ENCODE measurements at regions not wholly inside any gene's neighbourhood (a gene's known extent, or its start where the extent isn't known, plus 50 kb on each side); places are given as distances from the start of the nearest gene placed in this dataset.

DNA sequence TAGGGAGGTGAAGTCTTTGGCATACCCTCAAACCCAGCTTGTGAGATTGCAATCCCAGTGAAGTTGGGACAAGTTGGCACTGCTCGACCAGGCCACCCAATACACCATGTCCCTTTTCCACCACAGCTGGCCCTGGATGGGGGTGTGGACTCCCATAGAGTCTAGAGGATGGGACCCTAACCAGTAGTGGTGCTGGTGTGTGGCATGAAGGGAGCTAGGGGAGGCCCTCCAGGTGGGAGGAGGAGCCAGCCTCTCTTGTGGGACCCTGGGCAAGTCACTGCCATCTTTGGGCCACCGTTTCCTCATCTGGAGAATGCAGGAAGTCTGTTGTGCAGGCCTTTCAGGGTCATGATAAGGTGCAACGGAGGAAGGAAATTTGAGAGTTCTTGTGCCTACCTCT is 1854.9 kb downstream of the TP53TG3F start:
- Mint-ChIP-seq H3K27ac (no peak overlapping the region), H3K9me3 (ENCODE audit: low read depth) (peaks cover 21% of the 10 kb centered on the region), H3K27me3 (no peaks in the 10 kb centered on the region), H3K36me3 (no peaks in the 10 kb centered on the region), H3K4me3 (no peak overlapping the region), H3K4me1 (ENCODE audit: low read depth) (no peaks in the 10 kb centered on the region)

- H3K27me3 Mint-ChIP-seq: no peaks in the 10 kb centered on the region
- H3K36me3 Mint-ChIP-seq: no peaks in the 10 kb centered on the region
- H3K27ac Mint-ChIP-seq: no peak overlapping the region
- H3K4me3 Mint-ChIP-seq: no peak overlapping the region
- no peaks in the 10 kb centered on the region for H3K4me1 Mint-ChIP-seq (ENCODE audit: low read depth)
- H3K9me3 Mint-ChIP-seq (ENCODE audit: low read depth): peaks cover 14% of the 10 kb centered on the region
These were observed 1860.3 kb downstream of the TP53TG3F start for GRCh38 chr16:35319536-35320192.

DNA sequence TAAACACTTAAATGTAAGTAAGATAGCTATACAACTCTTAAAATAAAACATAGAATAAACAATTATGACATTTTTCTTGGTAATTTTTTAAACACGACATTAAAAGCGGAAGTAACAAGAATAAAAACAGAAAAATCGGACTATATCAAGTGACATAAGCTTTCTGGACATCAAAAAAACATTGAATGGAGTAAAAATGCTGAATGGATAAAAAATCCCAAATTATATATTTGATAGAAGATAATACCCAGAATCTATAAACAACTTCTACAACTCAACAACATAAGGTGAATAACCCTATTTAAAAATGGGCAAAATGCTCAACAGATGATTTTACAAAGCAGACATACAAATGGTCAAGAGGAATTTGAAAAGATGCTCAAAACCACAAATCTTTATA is 1866.5 kb downstream of the TP53TG3F start:
- no peaks in the 10 kb centered on the region for H3K27me3 Mint-ChIP-seq
- peaks cover 22% of the 10 kb centered on the region for H3K9me3 Mint-ChIP-seq (ENCODE audit: low read depth)
- H3K4me1 Mint-ChIP-seq (ENCODE audit: low read depth): no peaks in the 10 kb centered on the region
- no peaks in the 10 kb centered on the region for H3K36me3 Mint-ChIP-seq
- no peak overlapping the region for H3K27ac Mint-ChIP-seq
- no peak overlapping the region for H3K4me3 Mint-ChIP-seq

DNA sequence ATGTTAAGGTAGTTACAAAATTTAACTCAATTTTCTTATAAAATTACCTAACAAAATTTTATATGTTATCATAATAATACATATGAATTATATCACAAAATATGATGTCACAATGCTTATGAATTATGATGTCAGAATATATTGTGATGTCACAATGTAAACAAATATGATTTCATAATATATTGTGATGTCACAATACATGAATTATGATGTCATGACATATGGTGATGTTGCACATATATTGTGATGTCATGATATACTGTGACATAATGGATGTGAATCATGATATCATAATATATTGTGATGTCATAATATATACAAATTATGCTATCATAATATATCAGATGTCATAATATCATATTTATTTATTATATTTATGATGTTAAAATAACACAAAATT is 1879.9 kb downstream of the TP53TG3F start:
- no peaks in the 10 kb centered on the region for H3K36me3 Mint-ChIP-seq
- H3K9me3 Mint-ChIP-seq (ENCODE audit: low read depth): peaks cover 11% of the 10 kb centered on the region
- no peak overlapping the region for H3K4me3 Mint-ChIP-seq
- no peak overlapping the region for H3K27ac Mint-ChIP-seq
- no peaks in the 10 kb centered on the region for H3K27me3 Mint-ChIP-seq
- H3K4me1 Mint-ChIP-seq (ENCODE audit: low read depth): no peaks in the 10 kb centered on the region

DNA sequence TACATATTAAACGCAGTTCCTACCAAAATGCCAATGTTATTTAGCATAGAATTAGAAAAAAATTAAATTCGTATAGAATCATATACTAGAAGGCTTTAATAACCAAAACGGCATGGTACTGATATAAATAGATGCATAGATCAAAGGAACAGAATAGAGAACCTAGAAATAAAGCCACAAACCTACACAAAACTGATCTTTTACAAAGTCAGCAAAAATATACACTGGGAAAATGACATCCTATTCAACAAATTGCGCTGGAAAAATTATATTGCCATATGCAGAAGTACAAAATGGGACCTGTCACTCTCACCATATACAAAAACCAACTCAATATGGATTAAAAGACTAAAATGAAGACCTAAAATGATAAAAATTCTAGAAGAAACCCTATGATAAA is 1882.6 kb downstream of the TP53TG3F start:
- Mint-ChIP-seq H3K27me3 (no peaks in the 10 kb centered on the region), H3K9me3 (ENCODE audit: low read depth) (peaks cover 19% of the 10 kb centered on the region), H3K4me1 (ENCODE audit: low read depth) (no peaks in the 10 kb centered on the region), H3K27ac (no peak overlapping the region), H3K36me3 (no peaks in the 10 kb centered on the region), H3K4me3 (no peak overlapping the region)

DNA sequence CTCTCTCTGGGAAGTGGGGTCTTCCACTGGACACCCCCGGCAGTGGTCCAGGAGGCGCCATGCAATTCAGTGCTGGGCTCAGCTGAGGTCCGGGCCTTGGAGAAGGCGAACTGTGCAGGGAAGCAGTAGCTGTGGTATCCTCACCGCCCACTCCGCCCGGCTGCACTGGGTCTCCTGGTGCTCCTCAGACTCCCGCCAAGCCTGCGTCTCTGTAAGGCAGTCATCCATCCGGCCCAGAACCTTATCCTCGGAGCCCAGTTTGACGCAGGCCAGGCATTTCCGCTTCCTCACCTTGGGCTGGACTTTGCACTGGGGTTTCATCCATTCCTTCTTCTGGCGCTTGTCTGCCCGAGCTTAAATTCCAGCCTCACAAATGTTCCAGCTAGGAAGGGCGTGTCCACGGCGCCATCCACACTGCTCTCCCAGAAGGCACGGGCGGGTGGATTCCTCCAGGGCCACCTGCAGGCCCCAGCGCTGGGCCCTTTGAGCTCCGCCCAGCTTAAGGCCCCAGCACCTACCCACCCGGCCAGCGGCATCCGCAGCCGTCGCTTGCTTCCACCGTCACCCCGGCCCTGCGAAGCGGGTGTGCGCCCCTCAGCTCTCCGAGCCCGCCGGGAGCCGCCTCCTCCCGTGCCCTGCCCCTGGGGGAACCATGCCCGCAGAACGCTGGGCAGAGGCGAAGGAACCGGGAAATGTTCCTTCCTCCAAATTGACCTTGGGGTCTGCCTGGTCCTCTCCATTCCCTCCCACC is 1884.8 kb downstream of the TP53TG3F start:
- Mint-ChIP-seq H3K9me3 (ENCODE audit: low read depth) (peaks cover 24% of the 10 kb centered on the region), H3K4me1 (ENCODE audit: low read depth) (no peaks in the 10 kb centered on the region), H3K27ac (no peak overlapping the region), H3K27me3 (no peaks in the 10 kb centered on the region), H3K4me3 (no peak overlapping the region), H3K36me3 (no peaks in the 10 kb centered on the region)

DNA sequence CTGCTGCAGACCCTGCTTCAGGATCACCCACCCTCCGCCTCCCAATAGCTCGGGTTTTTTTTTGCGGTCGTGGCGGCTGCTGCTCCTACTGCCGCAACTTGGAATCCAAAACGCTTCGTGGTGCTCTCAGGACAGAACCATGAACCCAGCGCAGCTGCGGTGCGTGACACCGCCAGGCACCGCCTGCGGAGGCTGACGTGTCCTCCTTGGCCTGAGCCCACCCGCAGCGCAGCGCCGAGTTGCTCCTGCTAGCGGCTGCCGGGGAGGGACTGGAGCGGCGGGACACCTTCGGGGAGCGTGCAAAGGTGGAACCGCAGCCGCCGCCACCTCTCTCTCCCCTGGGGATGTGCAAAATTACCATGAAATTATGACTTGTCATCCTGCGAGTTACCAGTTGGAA is 1893.0 kb downstream of the TP53TG3F start:
- H3K4me3 Mint-ChIP-seq: no peak overlapping the region
- no peaks in the 10 kb centered on the region for H3K4me1 Mint-ChIP-seq (ENCODE audit: low read depth)
- H3K9me3 Mint-ChIP-seq (ENCODE audit: low read depth): peaks cover 5% of the 10 kb centered on the region
- no peaks in the 10 kb centered on the region for H3K36me3 Mint-ChIP-seq
- no peaks in the 10 kb centered on the region for H3K27me3 Mint-ChIP-seq
- H3K27ac Mint-ChIP-seq: no peak overlapping the region

DNA sequence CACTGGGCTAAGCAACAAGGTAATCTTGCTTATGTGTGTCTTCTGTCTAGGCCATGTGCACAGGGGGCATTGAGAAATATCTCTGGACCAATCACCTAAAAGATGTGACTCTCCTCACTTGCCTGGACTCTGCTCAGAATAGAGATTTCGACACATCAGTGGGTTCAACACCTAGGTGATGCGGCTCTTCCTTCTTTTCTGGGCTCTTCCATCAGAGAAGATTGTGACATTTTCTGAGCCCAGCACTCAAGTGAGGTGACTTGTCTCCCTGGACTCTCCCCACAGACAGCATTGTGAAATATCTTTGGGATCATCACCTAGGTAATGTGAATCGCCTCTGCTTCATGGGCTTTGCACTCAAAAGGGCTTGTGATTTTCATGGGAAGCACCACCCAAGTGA is 1904.1 kb downstream of the TP53TG3F start:
- Mint-ChIP-seq H3K9me3 (ENCODE audit: low read depth) (peaks cover 10% of the 10 kb centered on the region), H3K27ac (no peak overlapping the region), H3K4me1 (ENCODE audit: low read depth) (no peaks in the 10 kb centered on the region), H3K27me3 (no peaks in the 10 kb centered on the region), H3K4me3 (no peak overlapping the region), H3K36me3 (no peaks in the 10 kb centered on the region)

DNA sequence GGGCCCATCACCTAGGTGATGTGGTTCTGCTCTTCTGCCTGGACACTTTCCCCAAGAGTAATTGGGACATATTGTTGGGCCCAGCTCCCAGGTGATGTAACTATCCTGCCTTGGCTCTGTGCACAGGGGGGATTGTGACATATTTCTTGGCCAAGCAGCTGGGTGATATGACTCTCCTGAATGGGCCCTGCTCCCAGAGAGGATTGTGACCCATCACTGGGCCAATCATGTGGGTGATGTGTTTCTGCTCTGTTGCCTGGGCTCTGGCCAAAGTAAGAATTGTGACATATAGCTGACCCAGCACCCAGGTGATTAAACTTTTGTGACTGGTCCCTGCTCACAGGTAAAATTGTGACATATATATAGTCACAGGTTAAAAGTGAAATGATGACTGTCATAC is 1904.9 kb downstream of the TP53TG3F start:
- no peak overlapping the region for H3K27ac Mint-ChIP-seq
- H3K4me3 Mint-ChIP-seq: no peak overlapping the region
- H3K27me3 Mint-ChIP-seq: no peaks in the 10 kb centered on the region
- no peaks in the 10 kb centered on the region for H3K4me1 Mint-ChIP-seq (ENCODE audit: low read depth)
- H3K9me3 Mint-ChIP-seq (ENCODE audit: low read depth): peaks cover 10% of the 10 kb centered on the region
- no peaks in the 10 kb centered on the region for H3K36me3 Mint-ChIP-seq

DNA sequence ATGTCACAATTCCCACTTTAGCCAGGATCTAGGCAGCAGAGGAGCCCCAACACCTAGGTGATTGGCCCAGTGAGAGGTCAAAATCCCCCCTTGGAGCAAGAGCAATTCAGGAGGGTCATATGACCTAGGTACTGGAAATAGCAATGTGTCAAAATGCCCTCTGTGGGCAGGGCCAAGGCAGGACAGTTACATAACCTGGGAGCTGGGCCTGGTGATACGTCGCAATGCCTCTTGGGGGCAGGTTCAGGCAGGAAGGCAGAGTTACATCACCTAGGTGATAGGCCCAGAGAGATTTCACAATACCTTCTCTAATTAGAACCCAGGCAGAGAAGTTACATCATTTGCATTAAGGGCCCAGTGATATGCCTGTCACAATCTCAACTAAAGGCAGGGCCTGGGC is 1906.3 kb downstream of the TP53TG3F start:
- Mint-ChIP-seq H3K27ac (no peak overlapping the region), H3K9me3 (ENCODE audit: low read depth) (peaks cover 15% of the 10 kb centered on the region), H3K27me3 (no peaks in the 10 kb centered on the region), H3K4me1 (ENCODE audit: low read depth) (no peaks in the 10 kb centered on the region), H3K36me3 (no peaks in the 10 kb centered on the region), H3K4me3 (no peak overlapping the region)

DNA sequence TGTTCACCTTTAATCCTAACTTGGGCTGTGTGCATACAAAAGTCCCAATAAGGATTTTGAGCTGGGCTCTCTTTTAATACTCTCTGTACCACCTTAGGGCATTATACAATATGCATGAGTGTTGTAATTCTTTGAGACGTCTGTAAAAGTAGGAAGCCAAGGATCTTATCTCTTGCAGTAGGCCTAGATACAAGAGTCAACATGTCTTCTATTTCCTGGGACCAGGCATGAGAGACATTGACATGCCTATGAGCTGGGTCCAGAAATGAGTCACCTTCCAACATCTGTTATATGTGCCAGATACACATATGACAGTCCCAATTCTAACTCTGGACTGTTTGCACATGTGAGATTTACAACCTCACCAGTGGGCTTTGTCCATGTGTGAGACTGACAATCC is 1911.2 kb downstream of the TP53TG3F start:
- Mint-ChIP-seq H3K4me3 (no peak overlapping the region), H3K36me3 (no peaks in the 10 kb centered on the region), H3K4me1 (ENCODE audit: low read depth) (no peaks in the 10 kb centered on the region), H3K27ac (no peak overlapping the region), H3K9me3 (ENCODE audit: low read depth) (peaks cover 5% of the 10 kb centered on the region), H3K27me3 (no peaks in the 10 kb centered on the region)

- Mint-ChIP-seq H3K9me3 (ENCODE audit: low read depth) (peaks cover 12% of the 10 kb centered on the region), H3K36me3 (no peaks in the 10 kb centered on the region), H3K4me1 (ENCODE audit: low read depth) (no peaks in the 10 kb centered on the region), H3K27me3 (no peaks in the 10 kb centered on the region), H3K4me3 (no peak overlapping the region), H3K27ac (no peak overlapping the region)
These were observed 1917.7 kb downstream of the TP53TG3F start for GRCh38 chr16:35377142-35377541.

- Mint-ChIP-seq H3K36me3 (no peaks in the 10 kb centered on the region), H3K4me1 (ENCODE audit: low read depth) (no peaks in the 10 kb centered on the region), H3K27me3 (no peaks in the 10 kb centered on the region), H3K27ac (no peak overlapping the region), H3K4me3 (no peak overlapping the region), H3K9me3 (ENCODE audit: low read depth) (peaks cover 21% of the 10 kb centered on the region)
These were observed 1927.2 kb downstream of the TP53TG3F start for GRCh38 chr16:35386619-35387018.

DNA sequence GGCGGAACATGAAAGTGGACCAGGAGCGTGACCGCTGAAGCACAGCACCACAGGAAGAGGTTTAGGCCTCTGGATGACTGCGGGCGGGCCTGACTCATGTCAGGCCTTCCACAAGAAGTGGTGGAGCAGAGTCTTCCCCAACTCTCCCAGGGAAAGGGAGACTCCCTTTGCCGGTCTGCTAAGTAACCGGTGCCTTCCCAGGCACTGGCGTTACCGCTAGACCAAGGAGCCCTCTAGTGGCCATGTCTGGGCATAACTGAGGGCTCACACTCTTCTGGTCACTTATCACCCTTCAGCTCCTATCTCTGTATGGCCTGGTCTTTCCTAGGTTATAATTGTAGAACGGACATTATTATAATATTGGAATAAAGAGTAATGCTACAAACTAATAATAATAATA is 1931.9 kb downstream of the TP53TG3F start:
- H3K4me1 Mint-ChIP-seq (ENCODE audit: low read depth): no peaks in the 10 kb centered on the region
- no peaks in the 10 kb centered on the region for H3K36me3 Mint-ChIP-seq
- H3K27ac Mint-ChIP-seq: no peak overlapping the region
- H3K27me3 Mint-ChIP-seq: no peaks in the 10 kb centered on the region
- H3K4me3 Mint-ChIP-seq: no peak overlapping the region
- peaks cover 17% of the 10 kb centered on the region for H3K9me3 Mint-ChIP-seq (ENCODE audit: low read depth)

DNA sequence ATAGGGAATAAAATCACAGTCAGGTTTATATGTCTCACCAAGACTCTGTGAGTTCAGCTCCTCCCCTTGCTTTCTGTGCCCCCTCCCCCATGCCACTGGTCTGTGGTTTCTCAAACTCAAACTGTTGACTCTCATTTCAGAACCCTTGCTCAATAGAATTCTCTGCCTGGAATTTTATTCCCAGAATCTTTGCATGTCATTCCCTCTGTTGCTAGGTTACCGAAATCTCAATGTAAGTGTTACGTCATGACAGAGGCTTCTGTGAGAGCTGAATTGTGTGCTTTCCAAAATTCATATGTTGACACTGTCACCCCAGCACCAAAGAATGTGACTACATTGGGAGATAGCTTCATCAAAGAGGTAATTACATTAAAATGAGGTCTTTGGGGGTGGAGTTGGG is 1938.8 kb downstream of the TP53TG3F start:
- Mint-ChIP-seq H3K4me3 (no peak overlapping the region), H3K36me3 (no peaks in the 10 kb centered on the region), H3K9me3 (ENCODE audit: low read depth) (peaks cover 16% of the 10 kb centered on the region), H3K4me1 (ENCODE audit: low read depth) (no peaks in the 10 kb centered on the region), H3K27me3 (no peaks in the 10 kb centered on the region), H3K27ac (no peak overlapping the region)

DNA sequence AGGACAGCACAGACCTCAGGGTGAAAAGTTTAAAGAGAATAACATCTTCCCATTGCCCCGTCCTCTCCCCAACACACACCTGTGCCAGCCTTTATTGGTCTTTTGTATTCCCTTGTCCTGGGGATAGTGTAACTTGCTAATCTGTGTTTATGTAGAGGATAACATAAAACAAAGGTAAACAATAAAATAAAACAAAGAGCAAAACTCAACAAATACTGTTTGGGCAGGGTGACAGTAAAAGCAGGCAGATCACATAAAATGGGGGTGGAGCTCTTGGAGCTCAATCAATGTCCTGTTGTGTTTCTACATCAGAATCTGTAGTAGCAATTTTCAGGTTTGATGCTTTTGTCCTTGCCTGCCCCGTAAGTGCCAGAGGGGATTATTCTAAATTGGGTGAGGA is 1939.7 kb downstream of the TP53TG3F start:
- no peaks in the 10 kb centered on the region for H3K4me1 Mint-ChIP-seq (ENCODE audit: low read depth)
- H3K27ac Mint-ChIP-seq: no peak overlapping the region
- no peaks in the 10 kb centered on the region for H3K36me3 Mint-ChIP-seq
- H3K9me3 Mint-ChIP-seq (ENCODE audit: low read depth): peaks cover 16% of the 10 kb centered on the region
- H3K27me3 Mint-ChIP-seq: no peaks in the 10 kb centered on the region
- H3K4me3 Mint-ChIP-seq: no peak overlapping the region
